ENCODE measurements at regions not wholly inside any gene's neighbourhood (a gene's known extent, or its start where the extent isn't known, plus 50 kb on each side); places are given as distances from the start of the nearest gene placed in this dataset.
"Not testable (repeated sequence)": the region's sequence is repeated elsewhere in the genome, so short reads cannot be mapped to it uniquely, and the experiment has no call there.

GRCh38 chr3:59191651-59192050 is 141.8 kb upstream of the CFAP20DC start:
- no peak for DNase-seq (ENCODE audit: insufficient read length)
- TF ChIP-seq POLR2AphosphoS5 (IDR thresholded peaks at IDR 0.05; ENCODE audit: low read depth, low read length) (no peak), TAF1 (IDR thresholded peaks at IDR 0.05; ENCODE audit: borderline replicate concordance, low read depth, low read length) (no peak), POLR2A (IDR thresholded peaks at IDR 0.05; ENCODE audit: low read depth, low read length) (no peak)
- FAIRE-seq: no peak

- DNase-seq (ENCODE audit: insufficient read length): no peak
- TF ChIP-seq POLR2A (IDR thresholded peaks at IDR 0.05; ENCODE audit: low read depth, low read length) (no peak), TAF1 (IDR thresholded peaks at IDR 0.05; ENCODE audit: borderline replicate concordance, low read depth, low read length) (no peak), POLR2AphosphoS5 (IDR thresholded peaks at IDR 0.05; ENCODE audit: low read depth, low read length) (no peak)
- FAIRE-seq: no peak
Measured at GRCh38 chr3:59189939-59190338, 140.1 kb upstream of the CFAP20DC start.

- TF ChIP-seq POLR2AphosphoS5 (IDR thresholded peaks at IDR 0.05; ENCODE audit: low read depth, low read length) (no peak), TAF1 (IDR thresholded peaks at IDR 0.05; ENCODE audit: borderline replicate concordance, low read depth, low read length) (no peak), POLR2A (IDR thresholded peaks at IDR 0.05; ENCODE audit: low read depth, low read length) (no peak)
- FAIRE-seq: no peak
- DNase-seq (ENCODE audit: insufficient read length): no peak
Measured at GRCh38 chr3:59189526-59189925, 139.7 kb upstream of the CFAP20DC start.

- DNase-seq (ENCODE audit: insufficient read length) (no peak), FAIRE-seq (no peak)
- TF ChIP-seq TAF1 (IDR thresholded peaks at IDR 0.05; ENCODE audit: borderline replicate concordance, low read depth, low read length) (no peak), POLR2AphosphoS5 (IDR thresholded peaks at IDR 0.05; ENCODE audit: low read depth, low read length) (no peak), POLR2A (IDR thresholded peaks at IDR 0.05; ENCODE audit: low read depth, low read length) (no peak)
Measured at GRCh38 chr3:59186725-59187124, 136.9 kb upstream of the CFAP20DC start.

- FAIRE-seq (no peak), DNase-seq (ENCODE audit: insufficient read length) (no peak)
- TF ChIP-seq POLR2A (IDR thresholded peaks at IDR 0.05; ENCODE audit: low read depth, low read length) (no peak), TAF1 (IDR thresholded peaks at IDR 0.05; ENCODE audit: borderline replicate concordance, low read depth, low read length) (no peak), POLR2AphosphoS5 (IDR thresholded peaks at IDR 0.05; ENCODE audit: low read depth, low read length) (no peak)
Measured at GRCh38 chr3:59185591-59186369, 136.0 kb upstream of the CFAP20DC start.

GRCh38 chr3:59180006-59180405 is 130.2 kb upstream of the CFAP20DC start:
- FAIRE-seq: no peak
- no peak for TF ChIP-seq TAF1 (IDR thresholded peaks at IDR 0.05; ENCODE audit: borderline replicate concordance, low read depth, low read length)
- TF ChIP-seq POLR2A (IDR thresholded peaks at IDR 0.05; ENCODE audit: low read depth, low read length): no peak
- no peak for TF ChIP-seq POLR2AphosphoS5 (IDR thresholded peaks at IDR 0.05; ENCODE audit: low read depth, low read length)
- DNase-seq (ENCODE audit: insufficient read length): no peak

- no peak for DNase-seq (ENCODE audit: insufficient read length)
- TF ChIP-seq TAF1 (IDR thresholded peaks at IDR 0.05; ENCODE audit: borderline replicate concordance, low read depth, low read length) (no peak), POLR2A (IDR thresholded peaks at IDR 0.05; ENCODE audit: low read depth, low read length) (no peak), POLR2AphosphoS5 (IDR thresholded peaks at IDR 0.05; ENCODE audit: low read depth, low read length) (no peak)
- no peak for FAIRE-seq
Measured at GRCh38 chr3:59178698-59179097, 128.9 kb upstream of the CFAP20DC start.

GRCh38 chr3:59171491-59171890 is 121.7 kb upstream of the CFAP20DC start:
- FAIRE-seq: no peak
- TF ChIP-seq TAF1 (IDR thresholded peaks at IDR 0.05; ENCODE audit: borderline replicate concordance, low read depth, low read length): no peak

GRCh38 chr3:59170166-59170565 is 120.3 kb upstream of the CFAP20DC start:
- not testable (repeated sequence) for DNase-seq (ENCODE audit: insufficient read length); FAIRE-seq

More at GRCh38 chr3:59171491-59171890, 121.7 kb upstream of the CFAP20DC start:
- DNase-seq (ENCODE audit: insufficient read length): no peak

- TF ChIP-seq POLR2AphosphoS5 (IDR thresholded peaks at IDR 0.05; ENCODE audit: low read depth, low read length): no peak
- TF ChIP-seq TAF1 (IDR thresholded peaks at IDR 0.05; ENCODE audit: borderline replicate concordance, low read depth, low read length): no peak
- no peak for TF ChIP-seq POLR2A (IDR thresholded peaks at IDR 0.05; ENCODE audit: low read depth, low read length)
- no peak for DNase-seq (ENCODE audit: insufficient read length)
- no peak for FAIRE-seq
Measured at GRCh38 chr3:59167756-59168155, 117.9 kb upstream of the CFAP20DC start.

GRCh38 chr3:59163953-59164352 is 114.1 kb upstream of the CFAP20DC start:
- no peak for DNase-seq (ENCODE audit: insufficient read length)
- TF ChIP-seq POLR2A (IDR thresholded peaks at IDR 0.05; ENCODE audit: low read depth, low read length) (no peak), TAF1 (IDR thresholded peaks at IDR 0.05; ENCODE audit: borderline replicate concordance, low read depth, low read length) (no peak), POLR2AphosphoS5 (IDR thresholded peaks at IDR 0.05; ENCODE audit: low read depth, low read length) (no peak)
- FAIRE-seq: no peak

- DNase-seq (ENCODE audit: insufficient read length): no peak
- FAIRE-seq: no peak
- TF ChIP-seq POLR2AphosphoS5 (IDR thresholded peaks at IDR 0.05; ENCODE audit: low read depth, low read length) (no peak), TAF1 (IDR thresholded peaks at IDR 0.05; ENCODE audit: borderline replicate concordance, low read depth, low read length) (no peak), POLR2A (IDR thresholded peaks at IDR 0.05; ENCODE audit: low read depth, low read length) (no peak)
Measured at GRCh38 chr3:59161048-59161447, 111.2 kb upstream of the CFAP20DC start.

Measured in GM12892 (cell line).